GM20000 (cell line): ENCODE measurements at regions not wholly inside any gene's neighbourhood (a gene's known extent, or its start where the extent isn't known, plus 50 kb on each side); places are given as distances from the start of the nearest gene placed in this dataset.

Source experiments
- DNase-seq: peaks from one replicate; pipeline ENCODE4 v3.0.0; 2012; ENCODE audit warnings: low spot score
- CTCF ChIP-seq: IDR thresholded peaks from 2 replicates; pipeline ENCODE4 v1.5.1; 2012; ENCODE audit warnings: mild to moderate bottlenecking, control low read depth; ENCODE audit errors: extremely low read depth, missing control alignments

- no peak for TF ChIP-seq CTCF
- DNase-seq = no peak
Observed at GRCh38 chr18:22355598-22355997, 62.1 kb downstream of the CTAGE1 start.

- TF ChIP-seq CTCF = no peak
- DNase-seq = no peak
Observed at GRCh38 chr18:22355069-22355468, 62.6 kb downstream of the CTAGE1 start.

- no peak for DNase-seq
- no peak for TF ChIP-seq CTCF
Observed at GRCh38 chr18:22349966-22350365, 67.7 kb downstream of the CTAGE1 start.

- DNase-seq = peak; percentile 8
- no peak for TF ChIP-seq CTCF
Observed at GRCh38 chr18:22349317-22349898, 68.3 kb downstream of the CTAGE1 start.

- no peak for TF ChIP-seq CTCF
- peak; percentile 37 for DNase-seq
Observed at GRCh38 chr18:22348521-22349316, 69.0 kb downstream of the CTAGE1 start.

- TF ChIP-seq CTCF = no peak
- peak; percentile 17 for DNase-seq
Observed at GRCh38 chr18:22347606-22348511, 69.9 kb downstream of the CTAGE1 start.

GRCh38 chr18:22346953-22347605, 70.6 kb downstream of the CTAGE1 start:
- TF ChIP-seq CTCF = no peak
- DNase-seq = peak; percentile 8
